ENCODE measurements at regions not wholly inside any gene's neighbourhood (a gene's known extent, or its start where the extent isn't known, plus 50 kb on each side); places are given as distances from the start of the nearest gene placed in this dataset.
"Not testable (repeated sequence)": the region's sequence is repeated elsewhere in the genome, so short reads cannot be mapped to it uniquely, and the experiment has no call there.

GRCh38 chr7:49500741-49501140, 272.7 kb upstream of the VWC2 start:
- no peak overlapping the region for H3K4me3 Mint-ChIP-seq
- H3K27ac ChIP-seq (ENCODE audit: low read depth, low read length): no peak overlapping the region
- peaks cover 4% of the 10 kb centered on the region for H3K4me1 Mint-ChIP-seq
- no peak overlapping the region for H3K4me3 ChIP-seq (ENCODE audit: low read length)
- no peaks in the 10 kb centered on the region for H3K27me3 Mint-ChIP-seq (ENCODE audit: insufficient read depth)
- no peaks in the 10 kb centered on the region for H3K27me3 ChIP-seq (ENCODE audit: control insufficient read depth, insufficient read depth, low read length, poor library complexity, severe bottlenecking)
- TF ChIP-seq CTCF (conservative IDR thresholded peaks at IDR 0.05): no peak
- no peaks in the 10 kb centered on the region for H3K36me3 ChIP-seq (ENCODE audit: control insufficient read depth, insufficient read depth, low read length)
- H3K9me3 ChIP-seq (ENCODE audit: control insufficient read depth, low read length): no peaks in the 10 kb centered on the region
- H3K4me1 ChIP-seq (ENCODE audit: control insufficient read depth, insufficient read depth, low read length): no peaks in the 10 kb centered on the region
- H3K27ac Mint-ChIP-seq: no peak overlapping the region
- H3K36me3 Mint-ChIP-seq (ENCODE audit: low read depth): no peaks in the 10 kb centered on the region
- WGBS, 2 experiments (ENCODE audit: insufficient coverage in 1 of 2, insufficient read length in 1 of 2): 92 to 100% methylated on average over 1 to 2 of the region's 2 CpGs
- DNase-seq: no peak
- H3K9ac ChIP-seq (ENCODE audit: extremely low read depth, low read length, poor library complexity, severe bottlenecking): no peak overlapping the region
- no peaks in the 10 kb centered on the region for H3K9me3 Mint-ChIP-seq

GRCh38 chr7:49507206-49507605, 266.2 kb upstream of the VWC2 start:
- not testable (repeated sequence) for H3K4me3 ChIP-seq (ENCODE audit: low read length); H3K4me3 Mint-ChIP-seq; H3K4me1 ChIP-seq (ENCODE audit: control insufficient read depth, insufficient read depth, low read length); H3K27ac Mint-ChIP-seq; H3K36me3 Mint-ChIP-seq (ENCODE audit: low read depth); H3K9ac ChIP-seq (ENCODE audit: extremely low read depth, low read length, poor library complexity, severe bottlenecking); H3K27me3 ChIP-seq (ENCODE audit: control insufficient read depth, insufficient read depth, low read length, poor library complexity, severe bottlenecking); H3K9me3 Mint-ChIP-seq; H3K9me3 ChIP-seq (ENCODE audit: control insufficient read depth, low read length); H3K36me3 ChIP-seq (ENCODE audit: control insufficient read depth, insufficient read depth, low read length); H3K4me1 Mint-ChIP-seq; H3K27ac ChIP-seq (ENCODE audit: low read depth, low read length); DNase-seq; H3K27me3 Mint-ChIP-seq (ENCODE audit: insufficient read depth)
- WGBS, 2 experiments (ENCODE audit: insufficient coverage in 1 of 2, insufficient read length in 1 of 2): 59 to 74% methylated on average over 2 of the region's 2 CpGs

GRCh38 chr7:49513911-49514310, 259.5 kb upstream of the VWC2 start:
- no peak overlapping the region for H3K27ac Mint-ChIP-seq
- H3K27me3 Mint-ChIP-seq (ENCODE audit: insufficient read depth): peaks cover 3% of the 10 kb centered on the region
- peaks cover 4% of the 10 kb centered on the region for H3K4me1 Mint-ChIP-seq
- TF ChIP-seq CTCF (conservative IDR thresholded peaks at IDR 0.05): no peak
- H3K9ac ChIP-seq (ENCODE audit: extremely low read depth, low read length, poor library complexity, severe bottlenecking): no peak overlapping the region
- no peaks in the 10 kb centered on the region for H3K9me3 ChIP-seq (ENCODE audit: control insufficient read depth, low read length)
- DNase-seq: no peak
- H3K27me3 ChIP-seq (ENCODE audit: control insufficient read depth, insufficient read depth, low read length, poor library complexity, severe bottlenecking): no peaks in the 10 kb centered on the region
- no peaks in the 10 kb centered on the region for H3K36me3 Mint-ChIP-seq (ENCODE audit: low read depth)
- H3K9me3 Mint-ChIP-seq: no peaks in the 10 kb centered on the region
- WGBS, 2 experiments (ENCODE audit: insufficient coverage in 1 of 2, insufficient read length in 1 of 2): 65 to 77% methylated on average over 2 to 4 of the region's 4 CpGs
- no peak overlapping the region for H3K4me3 Mint-ChIP-seq
- no peaks in the 10 kb centered on the region for H3K36me3 ChIP-seq (ENCODE audit: control insufficient read depth, insufficient read depth, low read length)
- H3K4me1 ChIP-seq (ENCODE audit: control insufficient read depth, insufficient read depth, low read length): no peaks in the 10 kb centered on the region
- H3K27ac ChIP-seq (ENCODE audit: low read depth, low read length): no peak overlapping the region
- no peak overlapping the region for H3K4me3 ChIP-seq (ENCODE audit: low read length)

GRCh38 chr7:49520951-49521350, 252.5 kb upstream of the VWC2 start:
- no peaks in the 10 kb centered on the region for H3K4me1 ChIP-seq (ENCODE audit: control insufficient read depth, insufficient read depth, low read length)
- no peaks in the 10 kb centered on the region for H3K27me3 ChIP-seq (ENCODE audit: control insufficient read depth, insufficient read depth, low read length, poor library complexity, severe bottlenecking)
- no peaks in the 10 kb centered on the region for H3K27me3 Mint-ChIP-seq (ENCODE audit: insufficient read depth)
- H3K4me3 Mint-ChIP-seq: no peak overlapping the region
- 38 to 47% methylated on average over 1 of the region's 1 CpG for WGBS, 2 experiments (ENCODE audit: insufficient coverage in 1 of 2, insufficient read length in 1 of 2)
- H3K27ac Mint-ChIP-seq: no peak overlapping the region
- no peak overlapping the region for H3K4me3 ChIP-seq (ENCODE audit: low read length)
- TF ChIP-seq CTCF (conservative IDR thresholded peaks at IDR 0.05): no peak
- no peaks in the 10 kb centered on the region for H3K9me3 ChIP-seq (ENCODE audit: control insufficient read depth, low read length)
- H3K27ac ChIP-seq (ENCODE audit: low read depth, low read length): no peak overlapping the region
- H3K9me3 Mint-ChIP-seq: no peaks in the 10 kb centered on the region
- no peak for DNase-seq
- no peaks in the 10 kb centered on the region for H3K36me3 ChIP-seq (ENCODE audit: control insufficient read depth, insufficient read depth, low read length)
- no peak overlapping the region for H3K9ac ChIP-seq (ENCODE audit: extremely low read depth, low read length, poor library complexity, severe bottlenecking)
- H3K36me3 Mint-ChIP-seq (ENCODE audit: low read depth): no peaks in the 10 kb centered on the region
- peaks cover 6% of the 10 kb centered on the region for H3K4me1 Mint-ChIP-seq
